RPMI7951 (cell line): ENCODE measurements at regions not wholly inside any gene's neighbourhood (a gene's known extent, or its start where the extent isn't known, plus 50 kb on each side); places are given as distances from the start of the nearest gene placed in this dataset.

Experiments used
- DNase-seq: peaks from one replicate; pipeline ENCODE4 v3.0.0-alpha.2; 2012; ENCODE audit warnings: low read depth

GRCh38 chr5:88999853-89000252 lies 116.9 kb upstream of the MEF2C start:
- no peak for DNase-seq

- peak; percentile 4 for DNase-seq
These were observed 115.0 kb upstream of the MEF2C start for GRCh38 chr5:88997937-88998336.

GRCh38 chr5:88984040-88984439 lies 101.1 kb upstream of the MEF2C start:
- no peak for DNase-seq

GRCh38 chr5:88979726-88980125 lies 96.7 kb upstream of the MEF2C start:
- no peak for DNase-seq

- peak; percentile 12 for DNase-seq
These were observed 96.3 kb upstream of the MEF2C start for GRCh38 chr5:88979244-88979643.

GRCh38 chr5:88976914-88977313 lies 93.9 kb upstream of the MEF2C start:
- DNase-seq, result no peak

GRCh38 chr5:88967633-88968585 lies 84.9 kb upstream of the MEF2C start:
- no peak for DNase-seq

- DNase-seq, result no peak
These were observed 81.8 kb upstream of the MEF2C start for GRCh38 chr5:88964831-88965230.

- DNase-seq, result no peak
These were observed 74.0 kb upstream of the MEF2C start for GRCh38 chr5:88957013-88957412.

- no peak for DNase-seq
These were observed 73.4 kb upstream of the MEF2C start for GRCh38 chr5:88956416-88956815.

GRCh38 chr5:88955403-88955802 lies 72.4 kb upstream of the MEF2C start:
- no peak for DNase-seq

- peak; percentile 17 for DNase-seq
These were observed 71.5 kb upstream of the MEF2C start for GRCh38 chr5:88954511-88954910.

- DNase-seq, result no peak
These were observed 70.1 kb upstream of the MEF2C start for GRCh38 chr5:88952996-88953643.

- peak; percentile 15 for DNase-seq
These were observed 69.4 kb upstream of the MEF2C start for GRCh38 chr5:88952344-88952743.

- no peak for DNase-seq
These were observed 68.5 kb upstream of the MEF2C start for GRCh38 chr5:88951457-88951856.

GRCh38 chr5:88948746-88949600 lies 66.0 kb upstream of the MEF2C start:
- DNase-seq, result no peak

- peak; percentile 52 for DNase-seq
These were observed 62.0 kb upstream of the MEF2C start for GRCh38 chr5:88944751-88945531.

GRCh38 chr5:88941581-88941980 lies 58.6 kb upstream of the MEF2C start:
- no peak for DNase-seq

GRCh38 chr5:88940713-88941112 lies 57.7 kb upstream of the MEF2C start:
- peak; percentile 18 for DNase-seq

GRCh38 chr5:88939300-88939699 lies 56.3 kb upstream of the MEF2C start:
- DNase-seq, result no peak

- no peak for DNase-seq
These were observed 55.5 kb upstream of the MEF2C start for GRCh38 chr5:88938488-88938887.
